HG02938 (cell line): ENCODE measurements at regions not wholly inside any gene's neighbourhood (a gene's known extent, or its start where the extent isn't known, plus 50 kb on each side); places are given as distances from the start of the nearest gene placed in this dataset.
"Not testable (repeated sequence)": the region's sequence is repeated elsewhere in the genome, so short reads cannot be mapped to it uniquely, and the experiment has no call there.

Experiments
- ATAC-seq: cut with Tn5 transposase; IDR thresholded peaks from one replicate; pipeline ENCODE4 v1.9.1; 2021; ENCODE audit warnings: mild to moderate bottlenecking, moderate library complexity; ENCODE audit not compliant: unreplicated experiment

GRCh38 chr4:124066595-124066994 is 645.9 kb downstream of the ANKRD50 start:
- ATAC-seq = no peak

- ATAC-seq = no peak
Observed at GRCh38 chr4:124067046-124067445, 645.5 kb downstream of the ANKRD50 start.

GRCh38 chr4:124070688-124071484 is 641.6 kb downstream of the ANKRD50 start:
- ATAC-seq = no peak

- not testable (repeated sequence) for ATAC-seq
Observed at GRCh38 chr4:124075276-124075675, 637.3 kb downstream of the ANKRD50 start.

- no peak for ATAC-seq
Observed at GRCh38 chr4:124079174-124079780, 633.3 kb downstream of the ANKRD50 start.

GRCh38 chr4:124083711-124084110 is 628.8 kb downstream of the ANKRD50 start:
- ATAC-seq = no peak

- ATAC-seq = no peak
Observed at GRCh38 chr4:124085561-124086180, 626.9 kb downstream of the ANKRD50 start.

GRCh38 chr4:124090021-124090420 is 622.5 kb downstream of the ANKRD50 start:
- ATAC-seq = no peak

- ATAC-seq = no peak
Observed at GRCh38 chr4:124092101-124092500, 620.4 kb downstream of the ANKRD50 start.

- ATAC-seq = no peak
Observed at GRCh38 chr4:124092541-124092984, 620.0 kb downstream of the ANKRD50 start.

- ATAC-seq = no peak
Observed at GRCh38 chr4:124095621-124096020, 616.9 kb downstream of the ANKRD50 start.

GRCh38 chr4:124096290-124096689 is 616.2 kb downstream of the ANKRD50 start:
- no peak for ATAC-seq

- ATAC-seq = no peak
Observed at GRCh38 chr4:124097447-124097846, 615.1 kb downstream of the ANKRD50 start.

GRCh38 chr4:124104101-124104500 is 608.4 kb downstream of the ANKRD50 start:
- no peak for ATAC-seq

GRCh38 chr4:124104628-124105027 is 607.9 kb downstream of the ANKRD50 start:
- no peak for ATAC-seq

- ATAC-seq = no peak
Observed at GRCh38 chr4:124105212-124105611, 607.3 kb downstream of the ANKRD50 start.

- ATAC-seq = no peak
Observed at GRCh38 chr4:124111411-124111810, 601.1 kb downstream of the ANKRD50 start.

- no peak for ATAC-seq
Observed at GRCh38 chr4:124111922-124112321, 600.6 kb downstream of the ANKRD50 start.

GRCh38 chr4:124118061-124118460 is 594.5 kb downstream of the ANKRD50 start:
- ATAC-seq = no peak

GRCh38 chr4:124121461-124121971 is 591.0 kb downstream of the ANKRD50 start:
- ATAC-seq = no peak

- no peak for ATAC-seq
Observed at GRCh38 chr4:124123181-124123580, 589.4 kb downstream of the ANKRD50 start.

GRCh38 chr4:124123721-124124120 is 588.8 kb downstream of the ANKRD50 start:
- no peak for ATAC-seq
